HL-60 (cell line): ENCODE measurements at regions not wholly inside any gene's neighbourhood (a gene's known extent, or its start where the extent isn't known, plus 50 kb on each side); places are given as distances from the start of the nearest gene placed in this dataset.

ENCODE experiments used
- DNase-seq, 2 experiments: peaks; one replicate each; pipeline ENCODE4 v3.0.0-alpha.2; 2010 to 2020; ENCODE audit warnings: low read depth in 1 of 2, low spot score in 1 of 2
- H3K27ac ChIP-seq: fragments of 250-450 bp; sonication (Bioruptor Pico); replicated peaks from 2 replicates; pipeline ENCODE4 v1.5.1; 2020; ENCODE audit warnings: mild to moderate bottlenecking, moderate library complexity
- H3K27me3 ChIP-seq: fragments of 250-450 bp; sonication (Bioruptor Pico); 2 replicates; pipeline ENCODE4 v1.5.1; 2021; ENCODE audit warnings: mild to moderate bottlenecking, moderate library complexity; ENCODE audit not compliant: insufficient read depth, poor library complexity, severe bottlenecking
- H3K4me3 ChIP-seq: replicated peaks from 2 replicates; pipeline ENCODE4 v1.5.1; 2011; ENCODE audit warnings: mild to moderate bottlenecking, control low read depth, low read length; ENCODE audit not compliant: insufficient read depth
- CTCF ChIP-seq: IDR thresholded peaks from one replicate; pipeline ENCODE4 v1.5.1; 2011; ENCODE audit warnings: low read length, control low read depth, inconsistent platforms; ENCODE audit not compliant: insufficient read depth
- GABPA ChIP-seq: IDR thresholded peaks from 2 replicates; pipeline ENCODE4 v1.6.1; 2012; ENCODE audit warnings: low read depth
- POLR2AphosphoS5 ChIP-seq: IDR thresholded peaks from 2 replicates; pipeline ENCODE4 v1.6.1; 2012; ENCODE audit warnings: low read depth
- REST ChIP-seq: IDR thresholded peaks from 2 replicates; pipeline ENCODE4 v1.6.1; 2012; ENCODE audit warnings: low read depth; ENCODE audit not compliant: insufficient replicate concordance
- SPI1 ChIP-seq: IDR thresholded peaks from 2 replicates; pipeline ENCODE4 v1.6.1; 2012; ENCODE audit warnings: low read depth, mild to moderate bottlenecking, borderline replicate concordance

- TF ChIP-seq REST = no peak
- no peak for TF ChIP-seq CTCF
- no peak for TF ChIP-seq SPI1
- TF ChIP-seq GABPA = no peak
- TF ChIP-seq POLR2AphosphoS5 = no peak
- no peak for DNase-seq
- Histone ChIP-seq H3K27me3 (no peaks in the 10 kb centered on the region), H3K4me3 (no peak overlapping the region), H3K27ac (no peak overlapping the region)
These were observed 77.8 kb downstream of the TEX29 start for GRCh38 chr13:111398196-111398595.

- DNase-seq = no peak
- Histone ChIP-seq H3K27ac (no peak overlapping the region), H3K27me3 (no peaks in the 10 kb centered on the region), H3K4me3 (no peak overlapping the region)
- TF ChIP-seq REST = no peak
- TF ChIP-seq SPI1 = no peak
- no peak for TF ChIP-seq CTCF
- TF ChIP-seq GABPA = no peak
- no peak for TF ChIP-seq POLR2AphosphoS5
These were observed 78.4 kb downstream of the TEX29 start for GRCh38 chr13:111398715-111399299.

- DNase-seq = no peak
- Histone ChIP-seq H3K27ac (no peak overlapping the region), H3K4me3 (no peak overlapping the region), H3K27me3 (no peaks in the 10 kb centered on the region)
- TF ChIP-seq POLR2AphosphoS5 = no peak
- no peak for TF ChIP-seq SPI1
- no peak for TF ChIP-seq CTCF
- TF ChIP-seq REST = no peak
- no peak for TF ChIP-seq GABPA
These were observed 78.9 kb downstream of the TEX29 start for GRCh38 chr13:111399334-111399733.
